Thyroid gland (tissue), 4 donors: ENCODE measurements at regions not wholly inside any gene's neighbourhood (a gene's known extent, or its start where the extent isn't known, plus 50 kb on each side); places are given as distances from the start of the nearest gene placed in this dataset.
"Not testable (repeated sequence)": the region's sequence is repeated elsewhere in the genome, so short reads cannot be mapped to it uniquely, and the experiment has no call there.

ENCODE experiments used
- CTCF ChIP-seq, 6 experiments: fragments of 200-600 bp in 3 of 6; fragments of 450-650 bp in 3 of 6; sonication (generic) in 3 of 6; IDR thresholded peaks; one replicate each; pipeline ENCODE4 v1.5.1; 2016 to 2019; ENCODE audit warnings: antibody characterized with exemption in 6 of 6, mild to moderate bottlenecking in 2 of 6, inconsistent platforms in 1 of 6, moderate library complexity in 1 of 6
- POLR2A ChIP-seq, 2 donors: fragments of 450-650 bp; IDR thresholded peaks; one replicate each; pipeline ENCODE4 v1.6.1; 2017; ENCODE audit warnings: antibody characterized with exemption in 2 of 2, mild to moderate bottlenecking in 2 of 2, moderate library complexity in 1 of 2

- TF ChIP-seq POLR2A, CTCF (IDR thresholded peaks at IDR 0.05): not testable (repeated sequence)
These were observed 184.1 kb downstream of the SPIN4 start for GRCh38 chrX:63167002-63167401.
